ENCODE measurements at regions not wholly inside any gene's neighbourhood (a gene's known extent, or its start where the extent isn't known, plus 50 kb on each side); places are given as distances from the start of the nearest gene placed in this dataset.

- no peak for TF ChIP-seq ZNF592 (IDR thresholded peaks at IDR 0.05)
Measured at GRCh38 chr5:3182133-3182876, 413.3 kb upstream of the IRX1 start (continued).

DNA sequence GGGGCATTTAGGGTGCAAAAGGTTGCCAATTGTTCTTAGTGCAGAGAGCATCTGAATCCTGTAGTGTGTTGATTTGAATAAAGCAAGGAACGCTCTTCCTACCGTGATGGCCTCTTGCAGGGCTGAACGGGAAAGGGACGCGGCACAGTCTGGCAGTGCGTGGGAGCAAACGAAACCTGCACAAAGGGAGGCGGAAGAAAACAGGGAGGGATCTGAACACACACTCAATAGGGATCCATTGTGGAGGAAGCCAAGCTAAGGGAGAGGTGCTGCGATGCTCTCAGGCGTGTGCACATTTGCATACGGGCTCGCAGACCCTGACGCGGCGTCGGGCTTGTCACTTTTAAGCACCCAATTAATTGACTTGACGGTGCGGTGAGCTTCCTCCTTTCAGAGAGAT lies 414.0 kb upstream of the IRX1 start:
- intact Hi-C loops (cut with micrococcal nuclease; ENCODE audit: unreplicated experiment): no loop called here
- H3K79me2 ChIP-seq (ENCODE audit: control insufficient read depth, insufficient read depth, low read length): no peaks in the 10 kb centered on the region
- POLR2A ChIA-PET: no interaction called here
- no peaks in the 10 kb centered on the region for H3K27me3 ChIP-seq (replicated peaks in 1 of 2; ENCODE audit: control insufficient read depth in 2 of 2, insufficient read depth in 2 of 2, low read length in 1 of 2)
- H4K20me1 ChIP-seq (ENCODE audit: control insufficient read depth, insufficient read depth): no peaks in the 10 kb centered on the region
- H3K9me3 ChIP-seq (replicated peaks; ENCODE audit: control insufficient read depth, insufficient read depth, low read length): no peaks in the 10 kb centered on the region; the same call in 2 of the 3 replicates
- no peak overlapping the region for H3K4me3 ChIP-seq
- SMC1A ChIA-PET (ENCODE audit: uncharacterized antibody, unreplicated experiment): no interaction called here
- in situ Hi-C loops (cut with MboI): no loop called here
- ATAC-seq (no peak), FAIRE-seq (no peak), DNase-seq (ENCODE audit: low read depth, low spot score) (no peak)
- CTCF ChIA-PET: no interaction called here
- BruUV-seq (replicated peaks): no TSS peak
- RAD21 ChIA-PET (ENCODE audit: unreplicated experiment): no interaction called here
- no peaks in the 10 kb centered on the region for H3K4me1 ChIP-seq (ENCODE audit: control insufficient read depth, insufficient read depth, low read length)
- no peaks in the 10 kb centered on the region for H3K36me3 ChIP-seq (ENCODE audit: control insufficient read depth in 2 of 2, insufficient read depth in 2 of 2, low read length in 1 of 2)
- no peak overlapping the region for H3K4me2 ChIP-seq (ENCODE audit: control insufficient read depth, insufficient read depth)
- no peak overlapping the region for H3K9ac ChIP-seq (ENCODE audit: control insufficient read depth, insufficient read depth, low read length)
- H2AFZ ChIP-seq (ENCODE audit: control insufficient read depth, low read depth, low read length): no peak overlapping the region
- WGBS (ENCODE audit: insufficient coverage, insufficient replicate concordance, low lambda C conversion rate, missing lambda C conversion rate): 65% methylated on average over 17 of the region's 18 CpGs
- no peak overlapping the region for H3K27ac ChIP-seq (ENCODE audit: control insufficient read depth, insufficient read depth)
- TF ChIP-seq SIN3A (IDR thresholded peaks at IDR 0.05; ENCODE audit: low read depth, low read length) (no peak), RCOR1 (conservative IDR thresholded peaks at IDR 0.05; ENCODE audit: low read depth, low read length) (no peak), GATAD2B (conservative IDR thresholded peaks at IDR 0.05; ENCODE audit: low read depth) (no peak), WRNIP1 (IDR thresholded peaks at IDR 0.05; ENCODE audit: borderline replicate concordance, low read depth, low read length) (no peak), NFYB (IDR thresholded peaks at IDR 0.05; ENCODE audit: insufficient read depth, low read depth, low read length) (no peak), SMC3 (IDR thresholded peaks at IDR 0.05; ENCODE audit: borderline replicate concordance, low read length) (no peak), SMARCA5 (IDR thresholded peaks at IDR 0.05) (no peak), HDAC6 (IDR thresholded peaks at IDR 0.05; ENCODE audit: unreplicated experiment) (no peak), CBX3 (IDR thresholded peaks at IDR 0.05; ENCODE audit: borderline replicate concordance, low read depth) (no peak), NFIC (IDR thresholded peaks at IDR 0.05; ENCODE audit: low read depth, low read length) (no peak), ETV6 (conservative IDR thresholded peaks at IDR 0.05 in 1 of 2, IDR thresholded peaks at IDR 0.05 in 1 of 2; ENCODE audit: borderline replicate concordance in 1 of 2, low read depth in 1 of 2) (no peak), EGR1 (IDR thresholded peaks at IDR 0.05; ENCODE audit: borderline replicate concordance in 1 of 2, low read depth in 2 of 2, low read length in 2 of 2) (no peak)
- TF ChIP-seq, protein P1, sequence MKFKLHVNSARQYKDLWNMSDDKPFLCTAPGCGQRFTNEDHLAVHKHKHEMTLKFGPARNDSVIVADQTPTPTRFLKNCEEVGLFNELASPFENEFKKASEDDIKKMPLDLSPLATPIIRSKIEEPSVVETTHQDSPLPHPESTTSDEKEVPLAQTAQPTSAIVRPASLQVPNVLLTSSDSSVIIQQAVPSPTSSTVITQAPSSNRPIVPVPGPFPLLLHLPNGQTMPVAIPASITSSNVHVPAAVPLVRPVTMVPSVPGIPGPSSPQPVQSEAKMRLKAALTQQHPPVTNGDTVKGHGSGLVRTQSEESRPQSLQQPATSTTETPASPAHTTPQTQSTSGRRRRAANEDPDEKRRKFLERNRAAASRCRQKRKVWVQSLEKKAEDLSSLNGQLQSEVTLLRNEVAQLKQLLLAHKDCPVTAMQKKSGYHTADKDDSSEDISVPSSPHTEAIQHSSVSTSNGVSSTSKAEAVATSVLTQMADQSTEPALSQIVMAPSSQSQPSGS (IDR thresholded peaks at IDR 0.05; ENCODE audit: low read length): no peak
- TF ChIP-seq, protein P2, sequence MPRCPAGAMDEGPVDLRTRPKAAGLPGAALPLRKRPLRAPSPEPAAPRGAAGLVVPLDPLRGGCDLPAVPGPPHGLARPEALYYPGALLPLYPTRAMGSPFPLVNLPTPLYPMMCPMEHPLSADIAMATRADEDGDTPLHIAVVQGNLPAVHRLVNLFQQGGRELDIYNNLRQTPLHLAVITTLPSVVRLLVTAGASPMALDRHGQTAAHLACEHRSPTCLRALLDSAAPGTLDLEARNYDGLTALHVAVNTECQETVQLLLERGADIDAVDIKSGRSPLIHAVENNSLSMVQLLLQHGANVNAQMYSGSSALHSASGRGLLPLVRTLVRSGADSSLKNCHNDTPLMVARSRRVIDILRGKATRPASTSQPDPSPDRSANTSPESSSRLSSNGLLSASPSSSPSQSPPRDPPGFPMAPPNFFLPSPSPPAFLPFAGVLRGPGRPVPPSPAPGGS (IDR thresholded peaks at IDR 0.05; ENCODE audit: borderline replicate concordance, insufficient read depth, low read depth, low read length, poor library complexity, severe bottlenecking): no peak
